NCI-H2029 (cell line): ENCODE measurements at regions not wholly inside any gene's neighbourhood (a gene's known extent, or its start where the extent isn't known, plus 50 kb on each side); places are given as distances from the start of the nearest gene placed in this dataset.
"Not testable (repeated sequence)": the region's sequence is repeated elsewhere in the genome, so short reads cannot be mapped to it uniquely, and the experiment has no call there.

ENCODE experiments used
- DNase-seq: peaks from one replicate; lab custom pipeline; 2025; lab: John Stamatoyannopoulos, UW

DNA sequence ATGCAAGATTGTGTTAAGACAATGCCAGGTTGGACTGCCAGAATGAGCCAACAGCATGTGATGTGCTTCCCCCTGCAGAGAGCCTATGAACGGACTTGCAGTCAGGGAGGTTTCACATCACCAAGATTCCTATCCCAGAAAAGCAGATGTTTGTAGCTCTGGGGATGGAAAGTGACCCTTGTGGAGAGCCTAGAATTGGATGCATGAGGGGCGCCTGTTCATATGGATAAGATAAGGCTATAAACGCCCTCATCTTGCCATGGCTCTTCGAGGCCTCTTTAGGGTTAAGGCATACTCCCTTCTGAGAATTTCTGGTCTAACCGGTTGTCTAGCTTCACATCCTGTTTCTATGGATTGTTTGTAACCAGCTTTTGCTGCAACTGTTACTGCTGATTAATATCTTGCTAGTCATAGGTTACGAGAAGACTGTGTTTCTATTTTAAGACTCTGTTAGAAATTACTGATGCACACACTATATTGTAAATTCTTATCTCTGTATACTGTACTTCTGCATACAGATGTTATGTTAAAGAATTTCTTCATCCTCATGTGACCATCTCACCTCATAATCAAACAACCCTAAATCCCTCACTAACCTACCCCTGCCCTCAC is 295.8 kb downstream of the PTGER3 start:
- not testable (repeated sequence) for DNase-seq

DNA sequence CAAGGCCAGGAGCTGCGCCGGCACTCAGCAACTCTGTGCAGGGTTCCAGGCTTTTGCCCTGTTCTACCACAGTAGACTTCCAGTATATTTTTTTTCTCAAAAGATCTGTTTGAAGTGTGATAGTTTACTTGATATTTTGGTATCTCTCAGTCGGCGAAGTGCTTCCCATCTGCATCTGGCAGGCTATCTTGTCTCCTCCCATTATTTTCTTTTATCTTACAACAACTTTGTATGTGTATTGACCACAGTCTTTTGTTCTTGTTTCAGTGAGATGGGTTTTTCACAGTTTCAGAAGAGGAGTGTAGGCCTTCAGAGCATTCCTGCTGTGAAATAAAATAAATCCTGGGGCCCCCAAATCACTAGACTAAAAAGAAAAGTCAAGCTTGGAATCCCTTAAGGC is 292.9 kb downstream of the PTGER3 start:
- DNase-seq = no peak

DNA sequence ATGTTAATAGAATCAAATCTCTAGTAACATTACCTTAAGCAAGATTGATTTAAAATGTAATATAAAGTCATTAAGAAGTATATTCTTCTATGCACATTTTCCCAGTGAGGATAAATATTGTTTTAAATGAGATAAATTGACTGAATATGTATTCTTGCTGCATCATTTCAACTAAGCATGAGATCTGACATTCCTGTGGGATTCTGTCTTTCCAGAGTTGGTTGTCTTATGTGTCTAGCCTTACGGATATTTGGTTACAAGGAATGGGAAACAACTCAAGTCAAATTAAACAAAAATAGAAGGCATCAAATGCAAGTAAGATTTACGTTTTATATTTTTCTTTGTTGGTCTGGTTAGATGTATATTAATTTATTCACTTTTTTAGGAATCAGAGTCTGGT is 287.5 kb downstream of the PTGER3 start:
- no peak for DNase-seq

DNA sequence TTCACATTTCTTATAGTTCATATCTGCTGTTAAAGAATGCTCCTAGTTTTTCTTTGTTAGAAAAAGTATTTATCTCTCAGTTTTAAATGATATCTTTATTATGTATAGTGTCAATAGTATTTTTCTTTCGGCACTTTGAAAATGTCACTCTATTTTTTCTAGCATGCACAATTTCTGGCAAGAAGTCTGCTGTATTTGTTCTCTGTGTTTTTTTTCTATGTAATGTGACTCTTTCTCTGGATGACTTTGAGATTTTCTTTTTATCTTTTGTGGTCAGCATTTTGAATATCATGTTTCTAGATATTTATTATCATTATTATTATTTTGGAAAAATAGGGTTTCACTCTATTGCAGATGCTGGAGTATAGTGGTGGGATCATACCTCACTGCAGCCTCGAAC is 285.2 kb downstream of the PTGER3 start:
- no peak for DNase-seq

DNA sequence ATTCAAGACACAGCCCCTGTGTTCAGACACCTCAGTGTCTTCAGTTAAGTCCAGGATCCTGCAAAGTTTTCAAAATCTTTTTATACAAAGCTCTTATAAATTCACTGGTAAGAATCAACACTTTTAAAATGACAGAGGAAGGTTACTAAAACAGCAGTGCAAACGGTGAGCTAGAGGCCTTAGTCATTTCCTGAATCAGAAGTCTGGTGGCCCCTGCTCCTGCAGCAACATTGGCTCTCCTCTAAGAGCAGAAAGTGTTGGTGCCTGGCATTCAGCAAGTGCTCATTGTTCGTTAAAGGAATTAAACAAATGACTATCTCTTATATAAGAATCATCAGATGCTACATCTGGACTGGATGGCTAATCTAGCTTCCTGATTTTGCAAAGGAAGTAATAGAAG is 282.9 kb downstream of the PTGER3 start:
- no peak for DNase-seq

DNA sequence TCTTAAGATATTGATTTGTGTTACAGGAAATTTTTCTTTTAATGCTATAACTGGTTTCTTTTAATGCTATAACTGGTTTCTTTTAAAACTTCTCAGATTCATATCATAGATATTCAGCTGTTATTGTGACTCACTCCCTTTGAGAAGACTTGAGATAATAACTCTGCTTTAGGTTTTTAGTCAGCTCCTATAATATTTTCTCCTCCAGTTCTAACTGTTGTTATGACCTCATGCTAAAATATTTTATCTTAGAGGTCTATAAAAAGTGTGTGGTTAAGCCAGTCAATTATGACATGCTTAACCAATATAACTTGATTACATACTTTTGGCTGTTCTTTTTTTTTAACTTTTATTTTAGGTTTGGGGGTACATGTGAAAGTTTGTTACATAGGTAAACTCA is 280.2 kb downstream of the PTGER3 start:
- DNase-seq = no peak

DNA sequence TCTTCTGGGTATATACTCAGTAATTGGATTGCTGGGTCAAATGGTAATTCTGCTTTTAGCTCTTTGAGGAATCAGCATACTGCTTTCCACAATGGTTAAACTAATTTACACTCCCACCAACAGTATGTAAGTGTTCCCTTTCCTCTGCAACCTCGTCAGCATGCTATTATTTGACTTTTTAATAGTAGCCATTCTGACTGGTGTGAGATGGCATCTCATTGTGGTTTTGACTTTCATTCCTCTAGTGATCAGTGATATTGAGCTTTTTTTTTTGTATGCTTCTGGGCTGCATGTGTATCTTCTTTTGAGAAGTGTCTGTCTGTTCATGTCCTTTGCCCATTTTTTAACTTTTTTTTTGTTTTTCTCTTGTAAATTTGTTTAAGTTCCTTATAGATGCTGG is 279.4 kb downstream of the PTGER3 start:
- DNase-seq = no peak

DNA sequence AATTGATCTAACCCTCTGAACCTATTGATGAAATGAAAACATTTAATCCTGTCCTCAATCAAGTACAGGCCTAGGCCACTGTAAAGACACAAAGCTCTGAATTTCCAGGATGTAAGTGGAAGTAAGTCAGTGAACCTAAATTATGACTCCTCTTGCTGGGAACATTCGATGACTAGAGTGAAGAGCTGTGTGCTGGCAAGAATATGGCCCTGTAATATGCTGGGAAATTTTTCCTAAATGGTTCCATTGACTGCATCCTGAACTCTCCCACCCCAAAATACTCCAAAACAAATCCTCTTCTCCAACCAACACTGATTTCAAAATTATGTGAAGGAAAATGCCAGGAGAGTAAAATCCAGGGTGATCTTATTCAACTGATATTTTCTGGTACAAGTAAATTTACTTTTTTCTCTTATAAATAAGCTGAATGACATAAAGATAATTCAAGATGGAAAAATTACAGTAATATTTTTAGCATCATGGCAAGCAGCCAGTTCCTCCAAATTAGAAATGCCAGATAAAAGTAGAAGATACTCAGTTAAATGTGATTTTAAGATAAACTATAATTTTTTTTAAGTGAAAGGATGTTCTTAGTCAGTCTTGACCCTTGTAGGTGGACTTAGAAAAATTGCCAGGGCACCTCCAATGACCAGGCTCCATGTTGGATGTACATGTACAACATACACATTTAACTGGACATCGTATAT is 269.4 kb downstream of the PTGER3 start:
- no peak for DNase-seq

DNA sequence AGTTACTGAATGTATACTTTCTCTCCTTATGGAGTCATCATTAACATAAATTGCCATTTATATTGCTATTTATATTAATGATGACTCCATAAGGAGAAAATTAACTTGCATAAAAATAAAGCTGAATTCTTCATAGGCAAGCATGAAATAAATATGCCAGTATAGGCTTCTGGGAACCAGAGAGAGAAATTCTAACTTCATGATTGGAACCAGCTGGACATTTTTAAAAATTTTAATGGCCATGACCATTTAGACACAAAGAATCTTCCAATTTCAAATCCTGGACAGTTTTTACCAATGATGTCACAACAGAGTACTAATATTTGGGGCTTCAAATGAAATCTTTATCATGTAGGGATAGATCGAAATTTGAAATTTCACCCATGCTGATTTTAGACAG is 268.7 kb downstream of the PTGER3 start:
- no peak for DNase-seq

DNA sequence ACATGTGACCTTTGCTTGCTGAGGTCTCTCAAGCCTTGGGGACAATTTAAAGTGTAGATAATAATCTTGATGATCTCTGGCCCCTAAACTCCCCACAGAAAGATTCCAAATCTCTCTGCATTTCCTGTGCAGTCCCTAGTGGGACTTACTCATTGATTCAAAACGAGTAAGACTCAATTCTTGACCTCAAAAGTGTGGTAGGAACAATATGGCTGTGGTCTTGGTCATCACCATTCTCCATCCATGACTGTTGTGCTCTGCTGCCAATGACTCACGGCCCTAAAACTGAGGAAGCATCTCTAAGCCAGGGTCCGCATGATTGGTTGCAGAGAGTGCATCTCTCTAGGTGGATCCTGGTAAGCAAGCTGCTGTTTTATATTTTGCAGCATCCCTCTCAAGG is 268.0 kb downstream of the PTGER3 start:
- DNase-seq = no peak

DNA sequence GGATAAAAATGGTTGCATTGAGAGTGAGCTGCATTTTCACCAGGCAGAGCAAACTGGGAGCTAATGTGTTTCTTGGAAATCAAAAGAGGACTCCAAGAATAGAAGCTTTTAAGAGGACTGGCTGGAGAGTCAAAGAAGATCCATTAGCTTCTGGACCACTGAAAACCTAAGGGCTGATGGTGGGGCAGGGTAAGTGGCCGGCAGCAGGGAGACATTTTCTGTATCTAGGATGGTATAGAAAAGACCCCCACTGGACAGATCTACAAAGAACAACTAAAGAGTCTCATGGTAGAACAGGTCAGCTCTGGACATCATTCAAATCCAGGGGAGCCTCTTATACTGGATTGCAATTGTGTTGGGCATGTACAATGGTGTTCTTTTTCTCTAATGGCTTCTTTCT is 262.3 kb downstream of the PTGER3 start:
- no peak for DNase-seq

DNA sequence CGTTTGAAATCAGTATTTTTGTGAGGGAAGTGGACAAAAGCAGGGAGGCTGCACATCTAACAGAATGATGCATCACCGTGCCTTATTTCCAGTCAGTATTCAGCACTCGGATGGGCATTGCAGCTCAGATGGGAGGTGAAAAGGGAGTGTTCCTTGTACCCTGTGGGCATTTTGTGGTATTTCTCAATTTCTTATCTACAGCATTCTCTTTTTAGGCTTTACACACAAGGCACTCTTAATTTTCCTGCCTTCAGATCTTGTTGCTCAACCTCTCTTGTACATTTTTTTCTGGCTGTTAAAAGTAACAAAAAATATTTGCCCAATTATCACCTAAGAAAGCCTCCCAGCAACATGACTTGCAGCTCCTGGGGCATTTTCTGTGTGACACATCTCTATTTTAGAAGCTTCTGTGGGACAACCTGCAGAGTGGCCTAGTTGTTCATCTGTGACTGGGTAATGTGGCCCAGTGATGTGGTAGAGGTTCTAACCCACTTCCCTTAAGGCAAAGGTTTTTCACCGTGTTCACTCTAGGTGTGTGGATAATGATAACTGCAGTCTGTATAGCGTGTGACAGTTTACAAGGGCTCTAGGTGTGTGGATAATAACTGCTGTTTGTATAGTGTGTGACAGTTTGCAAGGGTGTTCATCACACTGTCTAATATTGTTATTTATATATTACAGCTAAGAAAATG is 257.2 kb downstream of the PTGER3 start:
- DNase-seq = no peak

DNA sequence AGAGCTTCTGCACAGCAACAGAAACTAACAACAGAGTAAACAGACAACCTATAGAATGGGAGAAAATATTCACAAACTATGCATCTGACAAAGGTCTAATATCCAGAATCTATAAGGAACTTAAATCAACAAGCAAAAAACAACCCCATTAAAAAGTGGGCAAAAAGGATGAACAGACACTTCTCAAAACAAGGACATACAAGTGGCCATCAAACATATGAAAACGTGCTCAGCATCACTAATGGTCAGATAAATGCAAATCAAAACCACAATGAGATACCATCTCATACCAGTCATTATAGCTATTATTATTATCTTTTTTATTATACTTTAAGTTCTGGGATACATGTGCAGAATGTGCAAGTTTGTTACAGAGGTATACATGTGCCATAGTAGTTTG is 252.6 kb downstream of the PTGER3 start:
- not testable (repeated sequence) for DNase-seq

DNA sequence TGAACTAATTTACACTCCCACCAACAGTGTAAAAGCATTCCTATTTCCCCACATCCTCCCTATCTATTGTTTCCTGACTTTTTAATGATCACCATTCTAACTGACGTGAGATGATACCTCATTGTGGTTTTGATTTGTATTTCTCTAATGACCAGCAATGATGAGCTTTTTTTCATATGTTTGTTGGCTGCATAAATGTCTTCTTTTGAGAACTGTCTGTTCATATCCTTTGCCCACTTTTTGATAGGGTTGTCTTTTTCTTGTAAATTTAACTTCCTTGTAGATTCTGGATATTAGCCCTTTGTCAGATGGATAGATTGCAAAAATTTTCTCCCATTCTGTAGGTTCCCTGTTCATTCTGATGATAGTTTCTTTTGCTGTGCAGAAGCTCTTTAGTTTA is 251.3 kb downstream of the PTGER3 start:
- DNase-seq = not testable (repeated sequence)

DNA sequence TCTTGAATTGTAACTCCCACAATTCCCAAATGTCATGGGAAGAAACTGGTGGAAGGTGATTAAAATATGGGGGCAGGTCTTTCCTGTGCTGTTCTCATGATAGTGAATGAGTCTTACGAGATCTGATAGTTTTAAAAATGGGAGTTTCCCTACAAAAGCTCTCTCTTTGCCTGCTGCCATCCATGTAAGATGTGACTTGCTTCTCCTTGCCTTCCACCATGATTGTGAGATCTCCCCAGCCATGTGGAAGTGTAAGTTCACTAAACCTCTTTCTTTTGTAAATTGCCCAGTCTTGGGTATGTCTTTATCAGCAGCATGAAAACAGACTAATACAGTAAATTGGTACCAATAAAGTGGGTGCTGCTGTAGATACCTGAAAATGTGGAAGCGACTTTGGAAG is 245.0 kb downstream of the PTGER3 start:
- DNase-seq = not testable (repeated sequence)

DNA sequence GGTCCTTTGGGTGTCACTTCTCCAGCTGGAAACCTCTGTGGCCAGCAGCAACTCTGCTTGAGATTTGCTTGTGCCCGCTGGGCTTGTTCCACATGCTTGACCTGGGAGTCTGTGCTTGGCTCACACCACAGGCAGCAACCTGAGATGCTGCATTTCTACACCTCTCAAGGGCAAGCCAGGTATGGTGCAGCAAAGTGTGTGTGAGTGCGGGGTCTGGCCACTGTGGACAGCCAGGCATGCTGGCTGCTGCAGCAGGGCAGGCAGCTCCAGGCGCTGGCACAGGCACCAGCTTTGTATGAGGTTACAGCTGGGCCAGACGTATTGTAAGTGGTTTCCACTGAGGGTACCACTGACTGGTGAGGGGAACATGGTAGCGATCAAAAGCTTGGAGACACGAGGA is 242.0 kb downstream of the PTGER3 start:
- DNase-seq = no peak

DNA sequence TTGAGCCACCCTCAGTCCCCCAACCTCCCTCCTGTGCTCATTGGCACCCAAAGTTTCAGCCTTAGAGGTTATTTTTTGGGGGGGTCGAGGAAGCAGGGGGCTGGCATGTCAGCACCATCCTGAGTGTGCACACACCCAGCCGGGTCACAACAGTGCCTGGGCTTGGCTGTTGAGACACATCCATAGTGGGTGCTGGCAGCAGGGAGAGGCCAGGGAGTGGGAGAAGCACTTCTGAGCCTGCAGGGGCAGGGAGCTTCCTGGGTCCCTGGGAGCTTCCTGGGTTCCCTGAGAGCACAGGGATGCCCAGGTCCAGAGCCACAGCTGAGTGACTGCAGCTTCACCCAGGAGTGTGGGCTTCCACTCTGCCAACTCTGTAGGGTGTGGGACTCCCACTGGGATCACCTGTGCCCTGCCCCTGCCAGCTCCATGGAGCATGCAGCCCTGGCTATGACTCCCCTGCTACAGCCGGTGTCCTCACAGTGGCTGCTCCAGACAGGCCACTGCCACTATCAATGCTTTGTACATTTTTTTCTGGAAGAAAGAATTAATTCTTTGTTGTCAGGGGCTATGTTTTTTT is 240.4 kb downstream of the PTGER3 start:
- DNase-seq = no peak

DNA sequence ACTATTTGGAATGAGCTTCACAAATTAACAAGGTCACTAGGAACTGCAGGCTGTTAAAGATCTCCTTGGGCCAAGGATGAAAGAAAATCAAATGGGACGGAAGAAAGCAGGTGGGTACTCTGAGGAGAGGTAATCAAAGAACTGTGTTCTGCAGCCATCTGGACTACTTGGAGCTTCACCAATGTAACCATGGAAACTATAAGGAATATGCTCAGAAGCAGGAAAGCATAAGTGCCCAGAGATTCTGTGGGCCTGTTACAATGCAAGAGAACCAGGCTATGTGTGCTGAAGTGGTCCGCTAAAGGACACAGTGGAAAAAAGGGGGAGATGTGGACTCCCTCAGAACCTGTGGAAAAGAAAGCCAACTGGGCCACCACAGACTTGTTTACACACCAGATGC is 238.5 kb downstream of the PTGER3 start:
- DNase-seq = no peak

DNA sequence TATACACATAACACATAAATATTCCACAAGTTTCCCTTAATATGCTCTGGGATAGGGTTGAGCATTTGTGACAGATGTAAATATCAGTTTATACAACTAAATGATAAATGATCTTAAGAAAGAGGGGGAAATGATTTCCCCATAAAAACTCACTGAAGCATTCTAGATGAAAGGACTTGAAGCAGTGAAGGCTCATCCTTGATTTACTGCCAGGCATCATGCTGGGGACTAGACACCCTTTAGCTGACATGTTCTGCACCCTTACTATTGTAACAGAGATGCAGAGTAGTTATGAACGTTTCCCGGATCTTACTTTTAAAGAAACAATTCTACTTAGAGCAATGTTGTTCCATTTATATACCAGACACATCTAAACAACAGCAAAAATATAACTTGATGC is 235.8 kb downstream of the PTGER3 start:
- no peak for DNase-seq

DNA sequence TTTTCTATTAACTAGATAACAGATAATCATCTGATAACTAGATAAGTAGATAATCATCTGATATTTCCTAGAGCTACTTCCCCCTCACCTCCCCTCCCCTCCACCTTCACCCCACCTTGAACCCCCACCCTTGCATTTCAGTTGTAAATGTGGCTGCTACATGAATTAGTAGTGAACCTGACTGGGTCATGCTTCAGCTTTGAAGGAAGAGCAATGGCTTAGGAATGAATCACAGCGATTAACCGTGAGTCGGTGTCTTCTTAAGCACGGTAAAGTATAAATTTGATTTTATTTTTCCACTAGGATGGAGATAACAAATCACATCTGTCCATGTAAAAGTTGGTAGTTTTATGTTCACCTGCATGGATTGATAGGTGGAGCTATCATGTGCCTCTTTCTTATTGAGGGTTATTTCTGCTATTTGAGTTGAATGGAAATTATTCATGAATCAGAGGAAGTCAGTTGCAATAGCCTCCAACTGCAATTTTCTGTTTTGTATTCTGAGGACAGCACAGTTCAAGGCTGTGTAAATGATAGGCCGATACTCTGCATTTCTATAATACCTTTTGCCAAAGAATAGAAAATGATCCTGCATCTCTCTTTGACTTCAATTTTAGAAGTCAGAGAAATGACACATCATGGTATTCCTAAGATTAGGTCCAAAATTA is 235.0 kb downstream of the PTGER3 start:
- no peak for DNase-seq

DNA sequence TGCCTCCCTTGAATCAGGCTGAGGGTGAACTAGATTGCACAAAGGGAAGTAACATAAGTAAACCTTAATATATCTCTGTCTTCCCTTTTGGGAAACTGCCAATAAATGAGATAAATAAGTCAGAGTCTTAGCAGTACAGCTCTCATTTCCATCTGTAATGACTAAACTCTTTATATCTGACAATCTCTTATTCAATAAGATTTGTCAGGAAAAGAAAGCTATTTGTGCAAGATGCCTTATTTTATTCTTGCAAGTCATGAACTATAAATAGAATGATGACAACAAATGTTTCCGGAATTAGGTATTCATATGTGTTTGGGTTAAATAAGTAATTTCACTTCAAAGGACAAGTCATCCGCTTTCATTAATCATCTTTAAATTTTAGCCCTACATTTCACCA is 229.2 kb downstream of the PTGER3 start:
- DNase-seq = no peak

DNA sequence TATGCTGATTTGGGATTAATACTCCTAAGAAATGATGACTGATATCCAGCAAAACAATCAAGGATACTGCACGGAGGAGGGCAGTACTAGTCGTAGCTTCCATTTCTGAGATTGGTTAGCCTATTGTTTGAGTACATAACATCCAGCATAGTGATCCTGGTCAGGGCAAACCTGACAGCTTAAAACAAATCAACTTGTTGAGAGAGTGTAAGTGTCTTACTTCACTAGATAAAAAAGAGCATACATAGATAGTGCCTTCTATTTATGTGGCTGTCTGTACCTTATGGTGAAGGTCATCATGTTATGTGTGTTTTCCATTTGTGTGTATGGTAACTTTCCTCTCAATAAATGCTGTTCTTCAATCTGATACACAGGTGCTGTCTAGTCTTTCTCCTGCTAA is 228.4 kb downstream of the PTGER3 start:
- DNase-seq = no peak

DNA sequence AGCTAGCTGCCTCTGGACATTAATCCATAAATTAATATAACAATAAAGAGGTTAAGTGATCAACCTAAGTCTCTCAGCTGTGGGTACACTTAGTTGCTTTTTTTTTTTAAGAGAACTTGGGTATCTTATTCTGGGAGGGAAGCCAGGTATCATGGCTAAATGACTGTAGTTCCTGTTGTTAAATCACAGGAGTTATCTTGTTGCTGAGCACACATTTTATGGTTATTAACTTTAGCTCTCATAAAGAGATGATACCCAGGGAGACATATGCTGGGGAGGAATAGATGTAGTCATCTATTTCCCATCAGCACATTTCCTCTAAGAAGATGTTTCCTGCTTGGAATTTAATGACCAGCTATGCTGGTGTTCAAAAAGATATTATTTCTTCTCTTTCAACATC is 227.8 kb downstream of the PTGER3 start:
- DNase-seq = no peak
